ENCODE measurements at regions not wholly inside any gene's neighbourhood (a gene's known extent, or its start where the extent isn't known, plus 50 kb on each side); places are given as distances from the start of the nearest gene placed in this dataset.

DNA sequence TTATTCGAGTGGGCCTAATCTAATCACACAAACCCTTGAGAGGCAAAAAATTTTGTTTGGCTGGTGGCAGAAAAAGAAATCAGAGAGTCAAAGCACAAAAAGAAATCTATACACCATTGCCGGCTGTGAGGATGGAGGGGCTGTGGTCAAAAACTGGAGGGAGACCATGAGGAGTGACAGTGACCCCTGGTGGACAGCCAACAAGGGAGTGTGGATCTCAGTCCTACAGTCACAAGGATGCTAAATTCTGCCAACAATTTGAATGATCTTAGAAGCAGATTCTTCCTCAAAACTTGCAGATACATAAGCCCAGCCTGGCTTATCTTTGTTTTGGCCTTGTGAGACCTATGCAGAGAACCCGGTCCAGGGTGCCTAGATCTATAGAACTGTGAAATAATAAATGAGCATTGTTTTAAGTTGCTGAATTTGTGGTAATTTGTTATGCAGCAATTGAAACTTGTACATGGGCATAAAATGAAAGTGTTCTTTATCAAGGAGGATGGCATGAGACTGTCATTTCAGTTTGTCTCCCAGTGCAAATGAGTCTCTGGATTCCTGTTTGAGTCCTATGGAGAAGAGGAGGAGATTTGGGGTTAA, 103.0 kb upstream of the ARHGEF26 start:
- TF ChIP-seq, protein P1, sequence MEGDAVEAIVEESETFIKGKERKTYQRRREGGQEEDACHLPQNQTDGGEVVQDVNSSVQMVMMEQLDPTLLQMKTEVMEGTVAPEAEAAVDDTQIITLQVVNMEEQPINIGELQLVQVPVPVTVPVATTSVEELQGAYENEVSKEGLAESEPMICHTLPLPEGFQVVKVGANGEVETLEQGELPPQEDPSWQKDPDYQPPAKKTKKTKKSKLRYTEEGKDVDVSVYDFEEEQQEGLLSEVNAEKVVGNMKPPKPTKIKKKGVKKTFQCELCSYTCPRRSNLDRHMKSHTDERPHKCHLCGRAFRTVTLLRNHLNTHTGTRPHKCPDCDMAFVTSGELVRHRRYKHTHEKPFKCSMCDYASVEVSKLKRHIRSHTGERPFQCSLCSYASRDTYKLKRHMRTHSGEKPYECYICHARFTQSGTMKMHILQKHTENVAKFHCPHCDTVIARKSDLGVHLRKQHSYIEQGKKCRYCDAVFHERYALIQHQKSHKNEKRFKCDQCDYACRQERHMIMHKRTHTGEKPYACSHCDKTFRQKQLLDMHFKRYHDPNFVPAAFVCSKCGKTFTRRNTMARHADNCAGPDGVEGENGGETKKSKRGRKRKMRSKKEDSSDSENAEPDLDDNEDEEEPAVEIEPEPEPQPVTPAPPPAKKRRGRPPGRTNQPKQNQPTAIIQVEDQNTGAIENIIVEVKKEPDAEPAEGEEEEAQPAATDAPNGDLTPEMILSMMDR (IDR thresholded peaks at IDR 0.05; ENCODE audit: insufficient read depth, low read depth, low read length, missing control alignments) = peak; percentile 81
- peak; percentile 58 for DNase-seq (ENCODE audit: low read depth)
- no peak overlapping the region for H3K4me3 ChIP-seq (ENCODE audit: low read length)

DNA sequence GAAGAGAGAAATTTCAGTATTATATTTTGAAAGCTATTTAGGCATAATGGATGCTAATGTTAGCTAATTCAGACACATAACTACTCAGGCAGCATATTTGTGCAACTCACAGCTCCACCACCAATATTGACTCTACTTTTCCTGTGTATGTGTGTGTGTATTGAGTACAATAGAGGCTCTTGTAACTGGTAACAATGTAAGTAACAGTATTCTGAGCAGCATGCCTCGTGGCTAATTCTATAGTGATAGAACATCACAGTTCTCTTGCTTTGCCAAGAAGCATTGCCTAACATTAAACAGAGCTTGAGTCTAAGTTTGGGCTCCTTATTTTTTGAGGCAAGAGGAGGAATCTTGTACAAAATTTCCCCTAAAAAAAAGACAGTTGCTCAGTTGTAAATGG, 98.6 kb upstream of the ARHGEF26 start:
- TF ChIP-seq, protein P1 (IDR thresholded peaks at IDR 0.05; ENCODE audit: insufficient read depth, low read depth, low read length, missing control alignments) = no peak

GRCh38 chr3:154023148-154023547, 98.0 kb upstream of the ARHGEF26 start:
- TF ChIP-seq, protein P1 (IDR thresholded peaks at IDR 0.05; ENCODE audit: insufficient read depth, low read depth, low read length, missing control alignments) = no peak
- no peak for DNase-seq (ENCODE audit: low read depth)
- no peak overlapping the region for H3K4me3 ChIP-seq (ENCODE audit: low read length)

More for the DNA sequence above, 98.6 kb upstream of the ARHGEF26 start:
- no peak for DNase-seq (ENCODE audit: low read depth)
- H3K4me3 ChIP-seq (ENCODE audit: low read length) = no peak overlapping the region

GRCh38 chr3:154025007-154025406, 96.2 kb upstream of the ARHGEF26 start:
- no peak overlapping the region for H3K4me3 ChIP-seq (ENCODE audit: low read length)
- DNase-seq (ENCODE audit: low read depth) = no peak
- TF ChIP-seq, protein P1 (IDR thresholded peaks at IDR 0.05; ENCODE audit: insufficient read depth, low read depth, low read length, missing control alignments) = no peak

- no peak overlapping the region for H3K4me3 ChIP-seq (ENCODE audit: low read length)
- TF ChIP-seq, protein P1 (IDR thresholded peaks at IDR 0.05; ENCODE audit: insufficient read depth, low read depth, low read length, missing control alignments) = no peak
- no peak for DNase-seq (ENCODE audit: low read depth)
Observed at GRCh38 chr3:154029926-154030325, 91.3 kb upstream of the ARHGEF26 start.

GRCh38 chr3:154034797-154035330, 86.3 kb upstream of the ARHGEF26 start:
- no peak overlapping the region for H3K4me3 ChIP-seq (ENCODE audit: low read length)
- TF ChIP-seq, protein P1 (IDR thresholded peaks at IDR 0.05; ENCODE audit: insufficient read depth, low read depth, low read length, missing control alignments) = no peak
- no peak for DNase-seq (ENCODE audit: low read depth)

DNA sequence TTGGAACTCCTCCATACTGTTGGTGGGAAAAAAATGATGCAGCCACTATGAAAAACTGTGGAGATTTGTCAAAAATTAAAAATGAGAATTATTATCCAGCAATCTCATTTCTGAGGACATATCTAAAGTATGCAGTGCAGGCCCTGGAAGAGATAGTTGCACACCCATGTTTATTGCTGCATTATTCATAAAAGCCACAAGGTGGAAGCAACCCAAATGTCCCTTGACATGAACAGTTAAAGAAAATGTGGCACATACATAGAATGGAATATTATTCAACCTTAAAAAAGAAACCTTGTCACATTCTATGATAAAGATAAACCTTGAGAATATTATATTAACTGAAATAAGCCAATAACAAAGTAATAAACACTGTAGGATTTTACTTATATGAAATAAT, 80.9 kb upstream of the ARHGEF26 start:
- DNase-seq (ENCODE audit: low read depth) = peak; percentile 52
- TF ChIP-seq, protein P1 (IDR thresholded peaks at IDR 0.05; ENCODE audit: insufficient read depth, low read depth, low read length, missing control alignments) = peak; percentile 65
- no peak overlapping the region for H3K4me3 ChIP-seq (ENCODE audit: low read length)
